Astrocyte (in vitro differentiated cells and primary cell): ENCODE measurements at regions not wholly inside any gene's neighbourhood (a gene's known extent, or its start where the extent isn't known, plus 50 kb on each side); places are given as distances from the start of the nearest gene placed in this dataset.

Source experiments
- DNase-seq: peaks from one replicate; pipeline ENCODE4 v3.0.0-alpha.2; 2010; ENCODE audit warnings: low read depth
- FAIRE-seq: peaks from 2 replicates; lab custom pipeline; 2011; peaks lifted over from hg19 to GRCh38; lab: Jason Lieb, UNC
- H2AFZ ChIP-seq: 2 replicates; pipeline ENCODE4 v1.6.0; 2012; ENCODE audit warnings: low read depth, low read length, inconsistent platforms
- H3K27ac ChIP-seq: 2 replicates; pipeline ENCODE4 v1.5.1; 2011; ENCODE audit warnings: low read depth, low read length, inconsistent platforms
- H3K27me3 ChIP-seq: 2 replicates; pipeline ENCODE4 v1.6.0; 2011; ENCODE audit warnings: low read length, inconsistent platforms; ENCODE audit not compliant: insufficient read depth
- H3K36me3 ChIP-seq: 2 replicates; pipeline ENCODE4 v1.5.1; 2011; ENCODE audit warnings: low read length, inconsistent platforms; ENCODE audit not compliant: insufficient read depth
- H3K4me1 ChIP-seq: 2 replicates; pipeline ENCODE4 v1.5.1; 2011; ENCODE audit warnings: low read length, inconsistent platforms; ENCODE audit not compliant: insufficient read depth
- H3K4me2 ChIP-seq: 2 replicates; pipeline ENCODE4 v1.6.0; 2012; ENCODE audit warnings: low read length, inconsistent platforms
- H3K4me3 ChIP-seq: 2 replicates; pipeline ENCODE4 v1.5.1; 2011; ENCODE audit warnings: low read depth, mild to moderate bottlenecking, low read length, inconsistent platforms; ENCODE audit not compliant: insufficient read depth
- H3K79me2 ChIP-seq: 2 replicates; pipeline ENCODE4 v1.6.0; 2012; ENCODE audit warnings: mild to moderate bottlenecking, low read length, inconsistent platforms; ENCODE audit not compliant: insufficient read depth
- H3K9ac ChIP-seq: 2 replicates; pipeline ENCODE4 v1.6.0; 2012; ENCODE audit warnings: mild to moderate bottlenecking, low read length, inconsistent platforms
- H3K9me3 ChIP-seq: 2 replicates; pipeline ENCODE4 v1.5.1; 2012; ENCODE audit warnings: low read depth, mild to moderate bottlenecking, low read length, inconsistent platforms; ENCODE audit not compliant: insufficient read depth
- H4K20me1 ChIP-seq: 2 replicates; pipeline ENCODE4 v1.6.0; 2012; ENCODE audit warnings: low read length, inconsistent platforms; ENCODE audit not compliant: insufficient read depth
- H3K27ac Mint-ChIP-seq: one replicate; pipeline ENCODE4 v1.8.0; 2021; ENCODE audit warnings: mild to moderate bottlenecking, mixed read lengths; ENCODE audit not compliant: unreplicated experiment
- H3K27me3 Mint-ChIP-seq: one replicate; pipeline ENCODE4 v1.8.0; 2021; ENCODE audit warnings: low read depth, mixed read lengths; ENCODE audit not compliant: unreplicated experiment
- H3K36me3 Mint-ChIP-seq: one replicate; pipeline ENCODE4 v1.8.0; 2021; ENCODE audit warnings: low read depth, mixed read lengths; ENCODE audit not compliant: unreplicated experiment
- H3K4me1 Mint-ChIP-seq: one replicate; pipeline ENCODE4 v1.8.0; 2021; ENCODE audit warnings: low read depth, mixed read lengths; ENCODE audit not compliant: unreplicated experiment
- H3K4me3 Mint-ChIP-seq: one replicate; pipeline ENCODE4 v1.8.0; 2021; ENCODE audit warnings: mild to moderate bottlenecking, moderate library complexity, mixed read lengths; ENCODE audit not compliant: unreplicated experiment
- H3K9me3 Mint-ChIP-seq: one replicate; pipeline ENCODE4 v1.8.0; 2021; ENCODE audit warnings: mild to moderate bottlenecking, mixed read lengths; ENCODE audit not compliant: unreplicated experiment
- EZH2 ChIP-seq: IDR thresholded peaks from 2 replicates; pipeline ENCODE4 v1.6.1; 2012; ENCODE audit warnings: mild to moderate bottlenecking, low read length, inconsistent platforms; ENCODE audit not compliant: insufficient read depth
- TF ChIP-seq, protein P1 (sequence below): IDR thresholded peaks from 2 replicates; pipeline ENCODE4 v1.5.1; 2011; ENCODE audit warnings: low read depth, mild to moderate bottlenecking, inconsistent platforms, low read length, moderate library complexity; ENCODE audit not compliant: insufficient read depth

GRCh38 chr11:90309693-90310092 lies 86.8 kb upstream of the CHORDC1 start:
- H3K4me1 Mint-ChIP-seq, result no peaks in the 10 kb centered on the region
- no peaks in the 10 kb centered on the region for H3K9me3 ChIP-seq
- FAIRE-seq (no peak), DNase-seq (no peak)
- H3K27me3 Mint-ChIP-seq, result no peaks in the 10 kb centered on the region
- no peaks in the 10 kb centered on the region for H3K27me3 ChIP-seq
- no peak overlapping the region for H3K27ac Mint-ChIP-seq
- no peak overlapping the region for H3K4me3 ChIP-seq
- H3K4me1 ChIP-seq, result no peaks in the 10 kb centered on the region
- no peak overlapping the region for H3K4me2 ChIP-seq
- no peaks in the 10 kb centered on the region for H3K79me2 ChIP-seq
- TF ChIP-seq, protein P1, sequence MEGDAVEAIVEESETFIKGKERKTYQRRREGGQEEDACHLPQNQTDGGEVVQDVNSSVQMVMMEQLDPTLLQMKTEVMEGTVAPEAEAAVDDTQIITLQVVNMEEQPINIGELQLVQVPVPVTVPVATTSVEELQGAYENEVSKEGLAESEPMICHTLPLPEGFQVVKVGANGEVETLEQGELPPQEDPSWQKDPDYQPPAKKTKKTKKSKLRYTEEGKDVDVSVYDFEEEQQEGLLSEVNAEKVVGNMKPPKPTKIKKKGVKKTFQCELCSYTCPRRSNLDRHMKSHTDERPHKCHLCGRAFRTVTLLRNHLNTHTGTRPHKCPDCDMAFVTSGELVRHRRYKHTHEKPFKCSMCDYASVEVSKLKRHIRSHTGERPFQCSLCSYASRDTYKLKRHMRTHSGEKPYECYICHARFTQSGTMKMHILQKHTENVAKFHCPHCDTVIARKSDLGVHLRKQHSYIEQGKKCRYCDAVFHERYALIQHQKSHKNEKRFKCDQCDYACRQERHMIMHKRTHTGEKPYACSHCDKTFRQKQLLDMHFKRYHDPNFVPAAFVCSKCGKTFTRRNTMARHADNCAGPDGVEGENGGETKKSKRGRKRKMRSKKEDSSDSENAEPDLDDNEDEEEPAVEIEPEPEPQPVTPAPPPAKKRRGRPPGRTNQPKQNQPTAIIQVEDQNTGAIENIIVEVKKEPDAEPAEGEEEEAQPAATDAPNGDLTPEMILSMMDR, result no peak
- TF ChIP-seq EZH2, result no peak
- H3K9me3 Mint-ChIP-seq, result peaks cover 2% of the 10 kb centered on the region
- no peak overlapping the region for H2AFZ ChIP-seq
- H3K36me3 Mint-ChIP-seq, result no peaks in the 10 kb centered on the region
- H4K20me1 ChIP-seq, result no peaks in the 10 kb centered on the region
- H3K36me3 ChIP-seq, result no peaks in the 10 kb centered on the region
- H3K9ac ChIP-seq, result no peak overlapping the region
- no peak overlapping the region for H3K4me3 Mint-ChIP-seq
- H3K27ac ChIP-seq, result no peak overlapping the region

- no peaks in the 10 kb centered on the region for H3K27me3 ChIP-seq
- no peaks in the 10 kb centered on the region for H3K4me1 ChIP-seq
- Mint-ChIP-seq H3K4me3 (no peak overlapping the region), H3K36me3 (no peaks in the 10 kb centered on the region), H3K4me1 (no peaks in the 10 kb centered on the region), H3K27ac (no peak overlapping the region), H3K27me3 (no peaks in the 10 kb centered on the region), H3K9me3 (no peaks in the 10 kb centered on the region)
- DNase-seq (no peak), FAIRE-seq (no peak)
- H3K9ac ChIP-seq, result no peak overlapping the region
- no peak overlapping the region for H2AFZ ChIP-seq
- TF ChIP-seq, protein P1, result no peak
- TF ChIP-seq EZH2, result no peak
- no peaks in the 10 kb centered on the region for H3K9me3 ChIP-seq
- no peaks in the 10 kb centered on the region for H3K36me3 ChIP-seq
- H3K27ac ChIP-seq, result no peak overlapping the region
- H3K79me2 ChIP-seq, result no peaks in the 10 kb centered on the region
- H4K20me1 ChIP-seq, result no peaks in the 10 kb centered on the region
- no peak overlapping the region for H3K4me2 ChIP-seq
- no peak overlapping the region for H3K4me3 ChIP-seq
Observed at GRCh38 chr11:90294526-90294925, 71.7 kb upstream of the CHORDC1 start.

DNA sequence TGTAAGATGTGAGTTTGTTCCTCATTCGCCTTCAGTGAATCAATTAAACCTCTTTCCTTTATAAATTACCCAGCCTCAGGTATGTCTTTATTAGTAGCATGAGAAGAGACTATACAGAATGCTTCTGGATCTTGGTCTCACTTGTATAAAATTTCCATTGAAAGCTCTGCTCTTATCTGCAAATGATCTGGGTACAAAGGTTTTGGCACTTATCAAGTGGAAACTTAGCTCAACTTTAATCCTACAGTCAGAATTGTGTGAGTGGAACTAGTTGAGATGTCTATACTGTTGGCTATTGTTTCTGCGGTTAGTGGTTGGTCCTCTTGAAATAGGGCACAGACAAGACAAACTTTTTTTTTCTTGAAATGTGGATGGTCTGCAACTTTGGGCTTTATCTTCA lies 71.2 kb upstream of the CHORDC1 start:
- Histone ChIP-seq H3K27me3 (no peaks in the 10 kb centered on the region), H3K27ac (no peak overlapping the region), H3K9ac (no peak overlapping the region), H3K4me3 (no peak overlapping the region), H3K4me2 (no peak overlapping the region), H3K4me1 (no peaks in the 10 kb centered on the region), H4K20me1 (no peaks in the 10 kb centered on the region), H3K79me2 (no peaks in the 10 kb centered on the region), H3K9me3 (no peaks in the 10 kb centered on the region), H2AFZ (no peak overlapping the region), H3K36me3 (no peaks in the 10 kb centered on the region)
- Mint-ChIP-seq H3K27me3 (no peaks in the 10 kb centered on the region), H3K27ac (no peak overlapping the region), H3K9me3 (no peaks in the 10 kb centered on the region), H3K4me1 (no peaks in the 10 kb centered on the region), H3K36me3 (no peaks in the 10 kb centered on the region), H3K4me3 (no peak overlapping the region)
- no peak for DNase-seq
- FAIRE-seq, result no peak
- TF ChIP-seq, protein P1, result no peak
- no peak for TF ChIP-seq EZH2
